Gastrocnemius medialis (tissue), 4 donors: ENCODE measurements at regions not wholly inside any gene's neighbourhood (a gene's known extent, or its start where the extent isn't known, plus 50 kb on each side); places are given as distances from the start of the nearest gene placed in this dataset.

Experiments used
- CTCF ChIP-seq, 5 experiments: fragments of 450-650 bp in 3 of 5; fragments of 200-600 bp in 2 of 5; sonication (generic) in 2 of 5; IDR thresholded peaks in 4 of 5; conservative IDR thresholded peaks in 1 of 5; 1 replicate in 4 of 5; 2 replicates in 1 of 5; pipeline ENCODE4 v1.5.1; 2016 to 2019; ENCODE audit warnings: antibody characterized with exemption in 5 of 5, mild to moderate bottlenecking in 3 of 5, moderate library complexity in 3 of 5
- POLR2A ChIP-seq, 2 donors: fragments of 450-650 bp; IDR thresholded peaks; one replicate each; pipeline ENCODE4 v1.6.1; 2017; ENCODE audit warnings: antibody characterized with exemption in 2 of 2, mild to moderate bottlenecking in 2 of 2, moderate library complexity in 2 of 2

- TF ChIP-seq CTCF (IDR thresholded peaks at IDR 0.05 in 4 of 5, conservative IDR thresholded peaks at IDR 0.05 in 1 of 5) (no peak), POLR2A (IDR thresholded peaks at IDR 0.05) (no peak)
Measured at GRCh38 chr20:51128198-51128597, 105.3 kb upstream of the KCNG1 start.
